BE2C (cell line): ENCODE measurements at regions not wholly inside any gene's neighbourhood (a gene's known extent, or its start where the extent isn't known, plus 50 kb on each side); places are given as distances from the start of the nearest gene placed in this dataset.

Experiments used
- DNase-seq: peaks from one replicate; pipeline ENCODE4 v3.0.0-alpha.2; 2020
- H3K27me3 ChIP-seq: fragments of 250-450 bp; sonication (Bioruptor Pico); 2 replicates; pipeline ENCODE4 v1.5.1; 2020; ENCODE audit warnings: mild to moderate bottlenecking
- H3K36me3 ChIP-seq: fragments of 250-450 bp; sonication (Bioruptor Pico); 2 replicates; pipeline ENCODE4 v1.5.1; 2020; ENCODE audit warnings: mild to moderate bottlenecking
- H3K4me1 ChIP-seq: fragments of 250-450 bp; sonication (Bioruptor Pico); 2 replicates; pipeline ENCODE4 v1.5.1; 2020
- H3K4me3 ChIP-seq: 2 replicates; pipeline ENCODE4 v1.5.1; 2011; ENCODE audit warnings: low read depth, low read length
- H3K9me3 ChIP-seq: fragments of 250-450 bp; sonication (Bioruptor Pico); 2 replicates; pipeline ENCODE4 v1.5.1; 2020
- CTCF ChIP-seq: IDR thresholded peaks from 2 replicates; pipeline ENCODE4 v1.5.1; 2012; ENCODE audit warnings: mild to moderate bottlenecking, low read depth, low read length

- no peak for TF ChIP-seq CTCF
- peaks cover 70% of the 10 kb centered on the region for H3K27me3 ChIP-seq
- no peak for DNase-seq
Measured at GRCh38 chr17:79288950-79289349, 214.3 kb downstream of the ENGASE start.

GRCh38 chr17:79286440-79286839 is 211.8 kb downstream of the ENGASE start:
- H3K36me3 ChIP-seq = no peaks in the 10 kb centered on the region
- DNase-seq = no peak
- no peak overlapping the region for H3K4me3 ChIP-seq
- peaks cover 77% of the 10 kb centered on the region for H3K27me3 ChIP-seq
- H3K9me3 ChIP-seq = no peaks in the 10 kb centered on the region
- H3K4me1 ChIP-seq = no peaks in the 10 kb centered on the region
- no peak for TF ChIP-seq CTCF

More at GRCh38 chr17:79288950-79289349, 214.3 kb downstream of the ENGASE start:
- H3K9me3 ChIP-seq = no peaks in the 10 kb centered on the region
- no peak overlapping the region for H3K4me3 ChIP-seq
- H3K4me1 ChIP-seq = no peaks in the 10 kb centered on the region
- no peaks in the 10 kb centered on the region for H3K36me3 ChIP-seq

- H3K4me1 ChIP-seq = no peaks in the 10 kb centered on the region
- H3K9me3 ChIP-seq = no peaks in the 10 kb centered on the region
- DNase-seq = no peak
- peaks cover 77% of the 10 kb centered on the region for H3K27me3 ChIP-seq
- H3K36me3 ChIP-seq = no peaks in the 10 kb centered on the region
- H3K4me3 ChIP-seq = no peak overlapping the region
- TF ChIP-seq CTCF = no peak
Measured at GRCh38 chr17:79285973-79286372, 211.3 kb downstream of the ENGASE start.

GRCh38 chr17:79282294-79282693 is 207.7 kb downstream of the ENGASE start:
- DNase-seq = no peak
- Histone ChIP-seq H3K9me3 (no peaks in the 10 kb centered on the region), H3K4me1 (no peaks in the 10 kb centered on the region), H3K27me3 (peaks cover 52% of the 10 kb centered on the region), H3K4me3 (no peak overlapping the region), H3K36me3 (no peaks in the 10 kb centered on the region)
- no peak for TF ChIP-seq CTCF

GRCh38 chr17:79281803-79282202 is 207.2 kb downstream of the ENGASE start:
- DNase-seq = no peak
- Histone ChIP-seq H3K9me3 (no peaks in the 10 kb centered on the region), H3K27me3 (peaks cover 47% of the 10 kb centered on the region), H3K4me3 (no peak overlapping the region), H3K4me1 (no peaks in the 10 kb centered on the region), H3K36me3 (no peaks in the 10 kb centered on the region)
- no peak for TF ChIP-seq CTCF

- Histone ChIP-seq H3K4me1 (no peaks in the 10 kb centered on the region), H3K36me3 (no peaks in the 10 kb centered on the region), H3K9me3 (no peaks in the 10 kb centered on the region), H3K4me3 (no peak overlapping the region), H3K27me3 (peaks cover 42% of the 10 kb centered on the region)
- no peak for DNase-seq
- TF ChIP-seq CTCF = no peak
Measured at GRCh38 chr17:79280866-79281572, 206.4 kb downstream of the ENGASE start.
